Transverse colon (tissue), 4 donors: ENCODE measurements at regions not wholly inside any gene's neighbourhood (a gene's known extent, or its start where the extent isn't known, plus 50 kb on each side); places are given as distances from the start of the nearest gene placed in this dataset.

ENCODE experiments used
- CTCF ChIP-seq, 5 experiments: fragments of 200-600 bp in 3 of 5; fragments of 450-650 bp in 2 of 5; sonication (generic) in 3 of 5; IDR thresholded peaks; 1 replicate in 2 of 5; 2 replicates in 3 of 5; pipeline ENCODE4 v1.5.1; 2016 to 2017; ENCODE audit warnings: antibody characterized with exemption in 5 of 5, inconsistent platforms in 3 of 5, mild to moderate bottlenecking in 2 of 5, moderate library complexity in 1 of 5
- EP300 ChIP-seq: sonication (generic); formaldehyde crosslinking; IDR thresholded peaks from one replicate; pipeline ENCODE4 v1.6.1; 2017; ENCODE audit warnings: antibody characterized with exemption, low read depth
- POLR2A ChIP-seq: fragments of 450-650 bp; IDR thresholded peaks from one replicate; pipeline ENCODE4 v1.6.1; 2016; ENCODE audit warnings: antibody characterized with exemption, mild to moderate bottlenecking, moderate library complexity
- POLR2AphosphoS5 ChIP-seq, 3 donors: sonication (generic); formaldehyde crosslinking; IDR thresholded peaks; one replicate each; pipeline ENCODE4 v1.6.1; 2016; ENCODE audit warnings: antibody characterized with exemption in 3 of 3

- TF ChIP-seq POLR2AphosphoS5 (IDR thresholded peaks at IDR 0.05) (no peak), POLR2A (no peak), CTCF (IDR thresholded peaks at IDR 0.05) (no peak), EP300 (no peak)
Observed at GRCh38 chr5:136793300-136793699, 428.0 kb upstream of the TRPC7 start.
